Stimulated activated CD8-positive, alpha-beta memory T cell treated with anti-CD3 and anti-CD28 coated beads, Interleukin-7, amount 100 ng/mL, for 24 hours (primary cell): ENCODE measurements at regions not wholly inside any gene's neighbourhood (a gene's known extent, or its start where the extent isn't known, plus 50 kb on each side); places are given as distances from the start of the nearest gene placed in this dataset.
"Not testable (repeated sequence)": the region's sequence is repeated elsewhere in the genome, so short reads cannot be mapped to it uniquely, and the experiment has no call there.

Experiments
- DNase-seq: peaks from one replicate; pipeline ENCODE4 v3.0.0-alpha.2; 2020; ENCODE audit warnings: low read depth

DNA sequence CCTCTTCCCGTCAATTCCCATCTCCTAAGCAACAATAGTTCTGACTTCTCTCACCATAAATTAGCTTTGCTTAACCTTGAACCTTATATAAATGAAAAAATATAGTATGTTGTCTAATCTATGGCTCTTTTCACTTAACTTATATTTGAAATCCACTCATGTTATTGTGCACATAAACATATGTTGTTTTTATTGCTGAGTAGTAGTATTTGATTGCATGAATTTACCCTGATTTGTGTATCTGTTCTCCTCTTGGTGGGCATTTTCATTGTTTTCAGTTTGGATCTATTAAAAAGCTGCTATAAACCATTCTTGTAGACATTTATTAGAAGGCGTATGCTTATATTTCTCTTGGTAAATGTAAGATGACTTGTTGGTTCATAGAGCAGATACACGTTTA, 874.3 kb upstream of the ZEB2 start:
- DNase-seq = no peak

DNA sequence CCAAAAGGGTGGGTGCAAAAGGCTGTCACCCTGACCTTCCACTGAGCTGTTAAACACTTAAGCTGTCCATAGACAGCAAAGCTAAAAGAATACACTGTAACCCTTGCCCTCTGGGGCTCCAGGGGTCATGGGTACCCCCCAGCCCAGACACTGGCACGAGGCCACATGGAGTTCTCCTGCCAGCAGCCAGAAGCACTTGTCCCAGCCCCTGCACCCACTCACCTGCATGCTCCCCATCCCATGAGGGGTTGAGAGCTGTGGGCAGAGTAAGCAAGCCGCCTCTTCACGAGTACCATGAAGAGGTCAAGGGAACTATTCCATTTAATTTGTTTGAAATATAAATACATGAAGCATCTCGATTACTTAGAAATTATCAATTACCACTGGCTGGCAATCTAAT, 867.1 kb upstream of the ZEB2 start:
- no peak for DNase-seq

DNA sequence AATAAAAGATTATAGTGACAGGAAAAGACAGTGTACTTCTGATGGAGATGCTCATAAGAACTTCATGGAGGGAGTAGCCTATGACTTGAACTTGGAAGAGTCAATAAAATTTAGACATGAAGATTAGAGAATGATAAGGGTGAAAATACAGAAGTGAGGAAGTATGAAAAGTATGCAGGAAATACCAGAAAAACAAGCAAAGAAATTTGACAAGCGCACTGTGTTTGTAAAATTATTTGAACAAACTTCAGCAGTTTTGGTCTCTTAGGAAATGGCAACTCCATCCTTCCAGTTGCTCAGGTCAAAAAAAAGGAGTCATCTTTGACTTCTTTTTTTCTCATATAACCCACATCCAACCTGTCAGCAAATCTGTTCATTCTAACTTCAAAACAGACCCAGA, 864.0 kb upstream of the ZEB2 start:
- no peak for DNase-seq

DNA sequence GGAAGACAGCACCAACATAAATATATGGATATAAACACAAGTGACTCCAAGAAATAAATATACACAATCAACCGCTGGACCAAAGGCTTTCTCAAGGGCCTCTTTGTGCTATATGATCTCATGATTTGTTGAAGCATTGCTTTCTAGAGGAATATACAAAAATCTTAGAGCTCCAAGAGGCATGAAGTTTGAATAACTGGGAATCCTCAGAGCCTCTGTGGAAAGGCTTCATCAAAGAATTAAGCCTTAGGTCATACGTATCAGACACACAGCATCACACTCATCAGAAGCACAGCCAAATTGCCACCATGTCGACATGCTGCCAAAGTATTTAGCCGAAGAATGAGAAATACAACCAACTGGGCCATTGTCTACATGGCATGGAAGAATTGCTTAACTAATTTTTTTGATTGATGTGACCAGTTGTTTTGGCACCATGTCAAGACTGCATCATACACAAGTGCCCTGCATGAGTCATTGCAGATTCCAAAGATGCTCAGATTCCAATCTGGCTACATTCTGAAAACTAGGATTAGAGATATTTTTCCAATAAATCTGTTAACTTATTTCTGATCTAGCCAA, 860.6 kb upstream of the ZEB2 start:
- no peak for DNase-seq

DNA sequence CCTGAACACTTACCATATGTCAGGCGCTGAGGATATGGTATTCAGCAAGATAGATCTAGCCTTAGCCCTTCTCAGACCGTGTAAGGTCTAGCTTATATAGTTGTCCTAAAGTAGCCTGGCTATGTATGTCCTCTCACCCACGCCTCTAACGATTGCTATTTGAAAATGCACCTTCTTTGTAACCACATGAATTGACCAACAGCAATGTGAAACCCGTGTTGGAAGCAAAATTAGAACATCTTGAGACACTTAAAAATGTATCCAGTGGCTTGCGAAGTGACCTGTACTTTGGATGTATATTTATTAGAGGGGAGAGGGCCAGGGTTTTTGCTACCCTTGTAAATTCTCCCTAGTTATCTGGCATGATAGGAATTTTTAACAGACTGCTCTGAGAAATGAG, 860.0 kb upstream of the ZEB2 start:
- no peak for DNase-seq

DNA sequence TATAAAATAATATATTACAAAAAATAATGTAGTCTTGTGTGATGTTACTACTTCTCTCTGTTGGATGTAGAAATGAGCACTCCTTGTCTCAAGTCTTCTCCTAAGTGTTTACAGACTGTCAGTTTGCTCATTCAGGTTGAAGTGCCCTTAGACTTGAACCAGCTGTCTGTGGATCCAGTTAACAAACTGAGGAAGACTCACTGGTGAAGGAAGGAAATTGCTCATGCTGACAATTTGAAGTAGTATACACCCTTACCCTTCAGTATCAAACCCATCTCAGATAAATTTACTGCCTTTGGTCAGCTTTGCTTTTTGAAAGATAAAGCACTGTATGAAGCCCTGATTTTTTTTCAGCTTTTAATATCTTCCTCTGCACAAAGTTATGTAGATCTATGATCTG, 854.2 kb upstream of the ZEB2 start:
- no peak for DNase-seq

DNA sequence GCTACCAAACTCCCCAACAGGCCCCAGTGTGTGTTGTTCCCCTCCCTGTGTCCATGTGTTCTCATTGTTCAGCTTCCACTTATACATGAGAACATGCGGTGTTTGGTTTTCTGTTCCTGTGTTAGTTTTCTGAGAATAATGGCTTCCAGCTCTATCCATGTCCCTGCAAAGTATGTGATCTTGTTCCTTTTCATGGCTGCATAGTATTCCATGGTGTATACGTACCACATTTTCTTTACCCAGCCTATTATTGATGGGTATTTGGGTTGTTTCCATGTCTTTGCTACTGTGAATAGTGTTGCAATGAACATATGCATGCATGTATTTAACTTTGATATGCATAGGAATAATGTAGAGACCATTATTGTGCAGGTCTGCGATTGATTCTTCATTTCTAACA, 847.4 kb upstream of the ZEB2 start:
- DNase-seq = not testable (repeated sequence)

DNA sequence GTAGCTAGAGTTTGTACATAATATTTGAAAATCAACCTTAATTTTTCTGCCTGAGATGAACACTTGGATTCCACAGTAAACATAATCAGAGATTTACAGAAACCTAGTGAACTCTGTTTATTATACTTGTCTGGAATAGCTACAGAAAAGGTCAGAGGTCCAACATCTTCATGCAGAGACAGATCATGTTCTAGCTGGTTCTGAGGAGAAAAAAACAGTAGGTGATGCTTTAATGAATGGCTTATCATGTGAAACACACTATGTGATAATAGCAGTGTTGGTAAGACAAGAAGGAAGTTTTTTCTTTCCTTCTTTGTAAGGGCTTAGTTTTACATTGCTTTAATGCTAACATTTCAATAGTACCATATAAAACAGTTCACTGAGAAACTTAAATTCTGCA, 846.4 kb upstream of the ZEB2 start:
- no peak for DNase-seq

DNA sequence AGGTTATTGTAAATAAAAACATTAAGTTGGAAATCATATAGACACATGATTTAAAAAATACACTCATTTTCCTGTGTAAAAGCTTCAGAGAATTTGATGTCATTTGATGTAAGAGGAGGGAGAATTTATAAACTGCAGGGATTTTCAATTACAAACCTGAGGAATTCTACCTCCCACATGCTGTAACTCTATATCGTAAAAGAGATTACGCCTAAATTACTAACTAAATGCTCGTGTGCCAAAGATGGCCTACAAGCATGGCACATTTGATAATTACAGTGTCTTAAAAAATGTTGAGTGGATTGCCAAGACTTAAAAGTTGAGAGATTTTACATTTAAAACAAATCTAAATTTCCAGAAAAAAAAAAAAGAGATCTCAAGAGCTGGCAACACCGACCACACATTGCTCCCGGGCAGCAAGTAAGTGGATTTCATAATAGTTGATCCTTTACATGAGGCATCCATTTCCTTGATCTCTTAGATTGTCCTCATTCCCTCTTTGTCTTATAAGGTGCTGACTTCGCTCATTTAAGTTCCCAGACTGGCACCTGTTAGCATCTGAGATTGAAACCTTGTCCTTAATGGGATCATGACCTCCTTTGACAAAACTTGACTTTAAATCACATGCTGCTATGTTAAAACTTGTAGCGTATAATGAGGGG, 840.3 kb upstream of the ZEB2 start:
- DNase-seq = no peak

DNA sequence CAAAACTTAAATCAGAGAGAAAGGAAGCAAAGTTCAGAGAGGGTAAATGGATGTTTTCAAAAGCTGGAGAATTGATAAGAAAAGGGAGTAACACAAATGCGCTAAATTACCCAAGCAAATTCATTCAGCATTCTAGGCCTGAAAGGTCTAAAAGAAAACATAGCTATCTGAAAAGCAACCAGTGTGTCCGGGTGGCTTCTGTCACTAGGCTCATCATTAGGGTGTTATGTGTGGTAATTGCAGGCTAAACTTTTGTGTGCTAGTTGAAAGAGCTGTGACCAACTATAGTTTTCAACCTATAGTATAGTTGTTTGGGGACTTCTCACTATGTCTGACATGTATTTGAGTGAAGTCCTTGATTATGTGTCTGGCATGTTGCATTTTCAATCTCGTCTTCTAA, 839.6 kb upstream of the ZEB2 start:
- no peak for DNase-seq

DNA sequence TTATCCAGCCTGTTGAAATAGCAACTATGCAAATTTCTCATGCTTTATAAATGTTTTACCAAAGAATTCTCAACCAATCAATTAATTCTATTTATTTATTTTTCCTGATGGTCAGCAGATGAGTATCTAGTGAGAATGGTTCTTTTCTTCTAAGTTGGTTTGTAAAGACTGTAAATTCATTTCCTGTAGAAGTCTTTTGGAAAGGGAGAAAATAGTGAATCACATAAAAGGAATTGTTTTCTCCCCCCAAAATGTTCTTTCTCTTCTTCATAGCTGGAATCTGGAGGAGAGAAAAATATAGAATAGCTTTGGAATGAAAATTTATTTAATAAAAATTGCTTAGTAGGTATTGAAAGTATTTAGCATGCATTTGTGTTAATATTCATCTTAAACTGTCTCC, 836.1 kb upstream of the ZEB2 start:
- DNase-seq = no peak

DNA sequence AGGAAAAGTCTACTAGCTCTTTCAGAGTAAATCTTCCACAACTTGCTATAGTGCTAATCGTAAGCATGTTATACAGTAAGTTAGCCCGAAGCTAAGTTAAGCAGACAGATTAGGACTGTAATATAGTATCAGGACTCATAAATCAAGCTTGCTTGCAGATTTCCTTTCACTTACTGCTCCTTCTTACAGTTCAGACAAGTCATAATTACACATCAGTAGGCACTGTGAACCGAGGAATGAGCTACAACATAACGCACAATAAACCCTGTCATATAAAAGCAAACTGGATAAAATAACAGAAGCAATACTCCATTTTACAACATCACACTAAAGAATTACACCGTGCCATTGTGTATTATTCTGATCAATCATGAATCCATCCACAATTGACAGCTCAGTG, 832.6 kb upstream of the ZEB2 start:
- no peak for DNase-seq

DNA sequence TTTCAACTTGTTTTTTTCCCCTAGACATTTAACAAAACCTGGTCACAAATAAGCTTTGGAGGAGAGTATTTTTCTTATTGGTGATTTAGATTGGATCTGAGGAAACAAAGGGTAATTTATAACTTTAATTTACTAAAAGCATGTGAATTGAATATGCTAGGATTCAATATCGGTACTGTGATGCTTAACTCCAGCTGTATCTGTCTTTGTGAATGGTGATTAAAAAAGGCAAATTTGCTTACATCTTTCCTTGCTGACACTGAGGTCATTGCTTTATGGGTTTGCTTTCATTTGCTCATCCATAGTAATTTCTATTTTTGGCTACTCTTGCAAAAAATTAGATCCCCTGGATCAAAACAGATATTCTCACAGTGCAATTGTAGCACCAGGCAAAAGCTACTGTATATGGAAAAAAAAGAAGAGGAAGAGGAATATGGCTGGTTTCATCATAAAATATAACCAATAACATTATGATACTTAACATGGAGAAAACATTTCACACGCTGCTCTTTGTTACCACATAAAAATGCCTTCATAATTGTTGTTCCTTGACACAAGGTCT, 832.0 kb upstream of the ZEB2 start:
- DNase-seq = no peak

DNA sequence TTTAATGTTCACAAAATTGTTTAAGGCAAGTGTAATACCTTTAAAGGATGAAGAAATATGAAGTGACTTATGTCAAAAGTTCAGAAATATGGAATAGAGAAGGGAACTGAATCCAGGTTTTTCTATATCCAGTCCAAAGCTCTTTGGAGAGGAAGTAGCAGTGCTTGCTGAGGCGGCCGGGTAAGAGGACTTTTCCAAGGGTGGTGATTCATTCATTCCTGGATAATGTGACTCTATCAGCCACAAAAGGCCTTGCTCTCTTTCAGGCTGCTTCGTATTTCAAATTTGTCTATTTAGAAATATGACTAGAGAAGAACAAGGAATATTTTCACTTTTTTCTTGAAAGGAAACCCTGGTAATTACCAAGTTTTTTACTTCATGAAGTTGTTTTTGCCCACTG, 830.1 kb upstream of the ZEB2 start:
- DNase-seq = no peak

DNA sequence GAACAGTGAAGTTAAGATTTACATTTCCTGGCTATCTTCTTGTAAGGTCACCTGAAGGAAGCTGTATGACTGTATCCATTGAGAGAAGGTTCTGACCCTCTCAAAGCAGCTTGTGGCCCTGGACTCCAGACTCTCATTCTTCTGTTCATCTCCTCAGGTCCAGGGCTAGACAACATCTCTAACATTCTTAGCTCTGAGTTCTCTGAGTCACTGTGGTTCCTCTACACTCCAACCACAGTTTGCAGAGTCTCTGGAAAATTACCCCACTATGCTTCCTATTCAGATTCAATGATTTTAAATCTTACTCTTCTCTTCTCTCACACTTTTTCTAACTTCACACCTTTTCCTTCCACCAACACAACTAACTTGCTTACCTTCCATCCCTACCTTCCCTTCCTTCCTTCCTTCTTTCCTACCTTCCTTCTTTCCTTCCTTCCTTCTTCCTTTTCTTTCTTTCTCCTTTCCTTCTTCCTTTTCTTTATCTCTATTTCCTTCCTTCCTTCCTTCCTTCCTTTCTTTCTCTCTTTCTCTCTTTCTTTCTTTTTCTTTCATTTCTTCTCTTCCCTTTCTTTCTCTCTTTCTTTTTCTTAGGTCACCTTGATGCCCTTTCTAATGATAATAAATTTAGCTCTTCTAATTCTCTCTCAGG, 824.3 kb upstream of the ZEB2 start:
- DNase-seq = no peak

DNA sequence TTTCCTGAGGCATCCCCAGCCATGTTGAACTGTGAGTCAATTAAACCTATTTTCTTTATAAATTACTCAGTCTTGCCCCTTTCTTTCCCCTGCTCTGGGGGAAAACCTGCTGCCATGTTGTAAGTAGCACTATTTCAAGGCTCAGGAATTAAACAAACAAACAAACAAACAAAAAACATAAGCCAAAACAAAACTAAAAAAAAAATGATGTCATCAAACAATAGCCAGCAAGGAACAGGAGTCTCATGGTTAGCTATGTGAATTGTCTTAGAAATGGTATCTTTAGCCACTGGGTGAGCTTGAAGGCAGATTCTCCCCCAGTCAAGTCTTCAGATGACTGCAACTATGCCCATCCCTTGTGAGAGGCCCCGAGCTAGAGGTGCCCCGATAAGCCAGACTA, 823.4 kb upstream of the ZEB2 start:
- DNase-seq = no peak

DNA sequence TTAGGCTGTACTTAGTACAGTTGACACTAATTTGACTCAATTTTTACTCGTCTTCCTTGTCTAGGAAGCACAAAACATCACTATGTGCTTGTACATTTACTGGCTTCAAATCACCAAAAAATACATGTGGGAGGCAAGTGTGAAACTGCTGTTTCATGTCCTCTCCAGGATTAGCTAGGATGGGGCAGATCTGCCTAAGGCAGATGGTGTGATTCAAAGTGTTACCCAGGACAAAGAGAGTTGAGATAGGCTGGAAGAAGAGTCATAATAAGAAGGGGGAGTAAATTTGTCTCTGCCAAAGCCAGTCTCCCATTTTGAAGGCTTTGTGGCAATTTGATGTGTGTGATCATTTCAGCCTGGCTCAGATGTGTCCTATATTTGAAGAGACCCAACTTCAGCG, 821.6 kb upstream of the ZEB2 start:
- DNase-seq = no peak

DNA sequence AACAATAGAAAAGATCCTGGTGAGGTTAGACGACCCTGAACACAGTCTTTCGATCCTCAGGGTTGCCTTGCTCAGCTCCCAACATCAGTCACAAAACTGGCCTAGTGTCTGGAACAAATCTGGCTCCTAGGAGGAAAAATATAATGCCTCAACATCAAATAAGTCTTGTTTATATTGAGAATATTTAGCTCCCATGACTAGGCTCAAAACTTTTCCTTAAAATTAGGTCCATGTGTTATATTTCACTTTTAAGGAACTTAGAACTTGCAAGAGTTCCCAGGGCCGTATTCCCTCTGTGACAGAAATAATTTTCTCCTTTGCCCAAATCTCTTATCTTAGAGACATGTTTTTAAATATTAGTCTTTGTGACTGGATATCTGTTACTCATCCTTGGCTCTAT, 819.7 kb upstream of the ZEB2 start:
- no peak for DNase-seq

DNA sequence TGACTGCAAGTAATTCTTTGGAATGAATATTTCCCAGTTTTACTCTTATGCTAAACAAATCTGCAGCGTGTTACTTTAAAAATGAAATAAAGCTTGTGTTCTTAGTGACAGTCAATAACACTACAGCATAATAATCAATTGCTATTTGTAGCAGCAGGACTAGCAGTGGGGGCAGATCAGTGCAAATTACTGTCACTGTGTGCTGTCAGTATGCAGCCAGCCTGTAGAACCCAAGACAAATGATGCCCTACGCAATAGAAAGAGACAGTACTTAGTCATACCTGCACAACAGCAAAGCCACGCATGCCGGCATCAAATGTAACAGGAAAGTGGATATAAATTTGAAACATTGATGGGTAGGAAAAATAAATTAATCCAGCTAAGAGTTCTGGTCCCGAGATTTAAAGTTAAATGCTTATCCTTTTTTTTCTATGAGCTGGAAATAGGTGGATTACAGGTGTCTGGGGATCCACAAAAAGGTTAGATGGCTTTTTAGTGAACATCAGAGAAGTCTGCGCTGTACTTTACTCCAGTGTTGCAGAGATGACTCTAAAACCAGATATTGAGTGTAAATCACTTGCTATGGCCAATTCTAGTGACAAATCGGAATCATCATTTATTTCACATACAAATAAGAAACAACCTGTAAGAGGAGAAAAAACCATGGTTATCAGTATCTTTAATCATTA, 812.4 kb upstream of the ZEB2 start:
- no peak for DNase-seq

DNA sequence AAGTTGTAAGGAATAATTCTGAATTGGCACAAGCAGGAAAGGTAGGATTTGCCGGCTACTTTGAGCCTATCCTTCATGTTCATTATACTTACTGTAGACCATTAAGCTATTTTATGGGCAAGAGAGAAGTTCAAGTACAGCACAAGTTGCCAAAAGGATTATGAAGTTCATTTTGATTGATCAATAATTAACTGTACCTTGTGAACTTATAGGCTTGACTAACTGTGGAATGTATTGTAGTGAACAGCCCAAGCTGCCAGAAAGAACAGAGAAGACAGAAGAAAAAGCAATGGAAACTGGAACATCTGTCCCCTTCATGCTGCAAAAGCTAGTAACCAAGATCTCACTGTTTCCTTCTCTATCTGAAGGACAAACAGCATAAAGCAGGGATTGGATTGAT, 810.1 kb upstream of the ZEB2 start:
- no peak for DNase-seq

DNA sequence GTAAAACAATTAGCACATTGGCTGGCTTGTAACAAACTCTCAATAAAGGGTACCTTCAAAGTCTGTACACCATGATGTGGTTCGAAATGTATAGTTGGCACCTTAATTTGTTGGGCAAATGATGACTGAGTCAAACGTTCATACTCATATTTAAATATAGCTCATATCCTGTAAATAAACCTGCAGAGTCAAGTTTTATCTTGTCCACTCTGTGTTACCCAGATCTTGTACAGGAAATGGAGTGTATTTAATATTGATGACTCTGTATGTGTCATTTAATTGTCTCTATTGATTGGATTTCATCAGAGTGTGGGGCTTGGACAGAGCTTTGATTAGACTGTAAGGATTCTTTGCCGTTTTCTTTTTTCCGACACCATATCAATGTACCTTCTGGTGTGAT, 805.6 kb upstream of the ZEB2 start:
- DNase-seq = no peak

DNA sequence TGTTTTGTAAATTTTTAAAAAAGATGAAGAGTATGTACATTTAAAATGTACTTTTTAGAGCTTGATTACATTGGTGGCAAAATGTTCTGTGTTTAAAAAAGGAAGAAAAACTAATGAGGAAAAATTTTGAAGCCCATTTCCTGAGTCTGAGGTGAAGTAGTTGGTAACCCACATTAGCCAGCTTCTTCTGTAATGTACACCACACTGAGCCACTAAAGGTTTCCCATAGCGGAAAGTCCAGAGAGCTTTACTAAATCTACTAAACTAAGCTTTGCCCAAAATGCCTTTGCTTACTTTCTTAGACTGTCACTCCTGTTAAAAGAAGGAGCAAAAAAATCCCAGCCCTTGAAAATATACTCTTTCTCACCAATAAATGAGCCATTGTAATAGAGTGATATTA, 804.8 kb upstream of the ZEB2 start:
- DNase-seq = no peak

DNA sequence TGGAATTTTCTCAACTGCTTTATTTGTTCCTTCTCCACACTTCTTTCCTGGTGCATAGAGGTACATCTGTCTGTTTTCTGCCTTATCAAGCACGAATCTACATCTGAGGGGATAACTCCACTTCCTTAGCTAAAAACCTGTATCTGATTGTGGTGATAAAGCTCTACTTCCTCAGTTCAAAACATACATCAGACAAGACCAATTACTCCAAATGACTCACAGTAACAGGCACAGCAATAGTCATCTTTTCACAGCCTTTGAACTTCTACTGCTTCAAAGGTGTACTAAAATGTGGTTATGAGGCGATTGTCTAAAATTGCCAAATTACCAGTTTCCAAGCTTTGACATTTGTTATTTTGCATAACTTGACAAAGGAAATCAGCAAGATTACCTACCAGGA, 803.6 kb upstream of the ZEB2 start:
- DNase-seq = no peak
